Stimulated activated CD8-positive, alpha-beta memory T cell treated with anti-CD3 and anti-CD28 coated beads, Interleukin-15, amount 100 ng/mL, for 48 hours (primary cell): ENCODE measurements at regions not wholly inside any gene's neighbourhood (a gene's known extent, or its start where the extent isn't known, plus 50 kb on each side); places are given as distances from the start of the nearest gene placed in this dataset.

ENCODE experiments used
- DNase-seq, 2 donors: peaks; one replicate each; pipeline ENCODE4 v3.0.0-alpha.2; 2020; ENCODE audit warnings: low read depth in 2 of 2

DNA sequence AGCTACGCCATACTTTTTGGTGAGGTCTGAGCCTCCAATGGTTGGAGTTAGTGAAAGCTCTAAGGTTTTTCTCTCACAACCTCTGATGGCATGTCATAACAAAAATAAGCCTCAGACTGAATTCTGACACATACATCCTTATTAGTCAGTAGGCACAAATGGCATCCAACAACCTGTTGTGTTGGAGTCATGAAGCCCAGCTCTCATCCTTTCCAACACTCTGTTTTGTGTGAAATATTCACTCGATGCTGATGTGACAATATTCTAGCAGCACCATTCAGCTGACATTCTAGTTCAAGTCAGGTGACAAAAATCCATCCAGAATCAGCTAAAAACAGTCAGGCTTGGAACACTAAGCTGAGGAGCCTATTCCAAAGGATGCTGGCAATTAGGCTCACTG is 603.2 kb upstream of the ID2 start:
- no peak for DNase-seq

DNA sequence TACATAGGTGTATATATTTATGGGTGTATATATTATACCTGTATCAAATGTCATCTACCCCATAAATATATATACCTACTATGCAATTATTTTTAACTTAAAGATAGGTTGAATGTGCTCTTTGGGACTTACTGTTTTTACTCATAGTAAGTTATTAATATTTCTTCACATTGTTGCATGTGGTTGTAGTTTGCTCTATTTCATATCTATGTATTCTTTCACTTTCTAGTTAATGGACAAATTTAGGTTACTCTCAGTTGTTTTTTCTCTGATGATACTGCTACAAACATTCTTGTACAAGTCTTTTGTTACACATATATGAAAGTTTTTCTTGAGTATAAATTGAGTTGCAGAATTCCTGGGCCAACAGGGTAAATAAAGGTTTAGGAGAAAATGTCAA is 601.8 kb upstream of the ID2 start:
- DNase-seq: no peak

DNA sequence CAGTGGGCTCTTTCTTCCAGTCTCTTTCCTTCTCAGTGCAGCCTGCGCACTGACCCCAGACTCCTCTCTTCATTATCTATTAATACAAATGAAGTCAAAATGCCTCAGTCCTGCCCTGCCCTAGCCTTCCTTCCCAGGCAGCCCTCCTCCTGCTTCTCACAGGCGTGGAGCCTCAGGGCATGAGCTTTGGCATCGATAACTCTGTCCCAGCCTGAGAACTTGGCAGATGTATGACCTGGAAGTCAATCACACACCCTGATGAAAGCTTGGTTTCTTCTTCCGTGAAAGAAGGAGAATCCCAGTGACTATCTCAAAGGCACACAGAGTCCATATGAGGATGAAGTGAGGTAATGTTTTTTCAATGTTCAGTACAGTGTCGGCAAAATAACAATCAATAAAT is 600.7 kb upstream of the ID2 start:
- DNase-seq: no peak

DNA sequence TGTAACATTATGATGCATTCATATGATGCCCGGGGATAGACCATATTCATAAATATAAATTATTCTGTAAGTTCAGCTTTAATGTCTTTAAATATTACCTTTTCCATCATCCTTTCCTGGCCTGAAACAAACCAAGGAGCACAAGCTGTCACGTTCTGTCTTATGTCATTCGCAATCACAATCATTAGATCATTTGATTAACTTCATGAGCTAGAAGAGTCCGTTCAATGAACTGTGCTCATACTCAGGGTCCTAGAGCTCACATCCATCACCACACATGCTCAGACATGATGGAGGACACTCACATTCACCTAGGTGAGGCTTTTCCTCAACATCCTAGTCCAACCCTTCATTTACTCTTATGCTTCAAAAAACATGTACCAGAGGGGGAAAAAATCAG is 599.0 kb upstream of the ID2 start:
- DNase-seq: no peak

DNA sequence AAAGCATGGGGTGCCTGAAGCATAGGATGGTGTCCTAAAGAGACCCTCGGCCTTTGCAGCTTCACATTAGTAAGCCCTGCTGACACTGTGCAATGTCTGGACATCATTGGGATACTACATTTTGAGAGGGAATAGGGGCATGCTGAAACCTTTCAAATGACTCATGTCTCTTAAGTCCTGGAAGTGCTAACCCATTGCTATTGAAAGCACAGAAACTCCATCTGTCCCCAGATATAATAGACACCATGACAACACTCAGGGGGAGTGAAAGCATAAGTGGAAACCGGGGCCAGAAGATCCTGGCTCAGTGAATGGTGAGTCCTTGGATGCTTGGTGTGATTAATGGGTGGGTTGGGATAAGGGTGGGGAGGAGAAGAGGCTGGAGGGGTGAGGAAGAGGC is 595.5 kb upstream of the ID2 start:
- no peak for DNase-seq

DNA sequence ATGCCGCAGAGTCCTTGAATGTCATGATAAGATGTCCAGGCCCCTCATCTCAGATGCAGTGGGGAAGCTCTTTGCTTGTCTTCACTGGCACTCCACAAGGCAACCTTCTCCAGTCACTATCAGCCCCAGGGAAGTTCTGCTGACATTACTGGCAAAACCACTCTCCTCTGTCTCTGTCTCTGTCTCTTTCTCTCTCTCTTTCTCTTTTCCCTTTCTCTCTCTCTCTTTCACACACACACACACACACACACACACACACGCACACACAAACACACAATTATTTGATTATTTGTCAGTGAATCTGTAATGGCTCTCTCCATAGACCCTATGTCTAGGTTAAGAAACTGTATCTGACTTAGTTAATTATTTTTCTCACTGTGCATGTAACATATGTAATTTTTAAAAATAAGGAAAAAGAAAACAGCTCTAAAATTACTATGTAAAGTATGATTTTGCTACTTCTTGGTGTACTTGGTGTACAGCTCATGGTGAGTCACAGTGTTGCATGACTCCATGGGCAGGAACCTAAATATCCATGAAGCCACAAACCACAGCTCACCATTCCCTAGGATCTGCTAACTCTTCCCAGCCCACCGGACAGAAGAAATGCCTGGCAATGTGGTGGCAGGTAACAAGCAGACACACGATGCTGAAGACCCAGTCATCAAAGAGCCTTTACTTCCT is 594.9 kb upstream of the ID2 start:
- DNase-seq: no peak

DNA sequence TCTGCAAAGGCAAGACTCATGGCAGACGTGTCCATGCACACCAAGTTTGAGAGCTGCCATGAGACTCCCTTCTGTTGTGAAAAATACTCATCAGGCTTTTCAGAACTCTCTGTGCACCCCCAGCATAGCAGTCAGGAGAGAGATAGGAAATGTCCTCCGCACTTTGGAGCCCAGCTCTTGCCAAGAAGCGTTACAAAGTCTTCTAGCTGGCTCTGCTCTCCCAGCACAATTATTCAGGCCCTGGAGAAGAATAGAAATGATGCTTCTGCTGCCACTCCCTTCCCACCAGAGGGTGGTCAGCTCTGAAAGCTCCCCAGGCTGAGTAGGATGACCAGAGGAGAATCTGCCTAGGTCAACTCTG is 594.4 kb upstream of the ID2 start:
- DNase-seq: no peak

DNA sequence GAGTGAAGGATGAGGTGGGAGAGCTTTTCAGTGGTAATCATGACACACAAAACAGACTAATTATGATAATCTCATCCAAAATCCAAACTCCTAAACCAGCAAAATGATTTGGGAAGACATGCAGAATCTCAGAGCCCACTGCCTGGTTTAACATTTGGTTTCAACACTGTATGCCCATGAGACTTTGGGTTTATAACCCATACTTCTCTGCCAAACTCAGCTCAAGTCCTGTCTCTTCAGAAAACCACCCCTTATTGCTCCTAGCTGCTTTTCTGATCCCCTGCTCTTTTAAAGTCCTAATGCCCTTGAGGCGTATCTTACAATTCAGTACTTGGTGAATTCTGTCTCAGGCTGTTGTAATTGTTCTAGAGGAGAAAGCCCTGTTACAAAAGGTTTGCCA is 593.0 kb upstream of the ID2 start:
- DNase-seq: no peak

DNA sequence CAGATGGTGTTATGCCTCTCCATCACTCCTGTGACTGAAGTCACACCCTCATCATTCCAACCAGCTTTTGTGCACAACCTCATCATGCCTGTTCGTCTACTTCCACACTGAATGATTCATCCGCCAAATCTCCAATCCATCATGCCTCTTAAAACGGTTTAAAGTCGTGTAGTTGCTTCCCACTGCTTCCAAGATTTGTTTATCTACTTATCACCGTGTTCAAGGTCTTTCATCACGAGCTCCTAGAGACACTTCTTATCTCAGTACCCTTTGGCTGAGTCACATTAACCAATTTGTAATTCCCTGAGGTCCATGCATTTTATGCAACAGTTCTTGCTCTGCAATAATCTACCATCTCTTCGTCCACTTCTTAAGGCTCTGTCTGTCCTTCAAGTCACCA is 592.3 kb upstream of the ID2 start:
- DNase-seq: no peak

DNA sequence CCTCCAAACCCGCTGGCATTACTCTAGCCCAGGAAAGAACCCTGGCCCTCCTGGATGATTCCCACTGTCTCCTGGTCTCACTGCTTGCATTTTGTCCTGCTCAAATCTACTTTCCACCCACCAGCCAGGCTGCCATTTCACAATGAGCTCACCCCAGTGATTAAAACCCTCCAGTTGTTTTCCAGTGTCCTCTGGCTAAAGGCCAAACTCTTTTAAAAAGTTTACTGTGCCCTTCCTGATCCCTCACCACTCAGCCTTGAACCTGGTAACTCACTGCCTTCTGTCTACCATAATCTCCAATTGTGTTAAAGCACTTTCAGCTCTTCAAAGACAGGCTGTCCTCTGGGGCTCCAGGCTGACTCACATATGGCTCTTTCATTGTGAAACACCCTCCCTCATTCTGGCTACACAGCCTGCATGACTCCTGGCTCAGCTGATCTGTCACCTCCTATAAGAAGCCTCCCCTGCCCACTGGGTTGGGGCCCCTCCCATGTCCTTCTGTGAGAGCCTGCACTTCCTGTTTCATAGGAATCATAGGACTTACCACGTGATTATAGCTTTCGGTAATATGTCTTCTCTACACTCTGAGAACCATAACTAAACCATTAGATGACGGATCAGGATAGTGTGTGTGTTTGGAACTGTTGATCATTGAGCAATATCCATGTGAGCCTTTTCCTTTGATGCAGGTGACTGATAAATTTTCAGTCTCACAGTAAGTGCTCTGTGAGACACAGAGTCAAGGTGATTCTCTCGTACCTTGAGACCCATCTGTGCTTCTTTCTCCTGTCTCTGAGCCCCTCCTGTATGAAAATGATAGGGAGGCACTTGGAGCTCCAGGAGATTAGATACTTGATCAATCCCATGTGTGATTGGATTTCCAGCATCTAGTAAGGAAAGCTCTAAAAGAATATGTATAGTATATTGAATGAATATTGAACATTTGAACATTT is 590.8 kb upstream of the ID2 start:
- DNase-seq: peak; percentile 55 to 69

DNA sequence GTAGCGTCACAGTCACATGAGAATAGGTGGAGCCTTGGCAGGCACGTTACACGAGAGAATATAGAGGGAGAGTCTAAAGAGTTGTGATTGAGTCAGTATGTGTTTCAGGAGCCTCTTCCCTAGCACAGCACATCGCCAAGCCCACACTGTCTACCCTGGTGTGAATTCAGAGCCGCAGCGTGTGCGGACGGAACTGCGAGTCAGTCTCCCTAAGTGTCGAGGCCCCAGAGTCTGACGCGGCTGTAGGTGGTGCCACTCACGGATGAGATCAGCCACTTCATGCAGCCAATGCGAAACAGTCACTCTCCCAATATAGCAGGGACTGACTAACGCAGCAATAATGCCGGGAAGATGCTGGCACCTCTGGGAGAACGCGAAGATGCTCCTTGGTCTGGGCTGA is 587.3 kb upstream of the ID2 start:
- DNase-seq: no peak

DNA sequence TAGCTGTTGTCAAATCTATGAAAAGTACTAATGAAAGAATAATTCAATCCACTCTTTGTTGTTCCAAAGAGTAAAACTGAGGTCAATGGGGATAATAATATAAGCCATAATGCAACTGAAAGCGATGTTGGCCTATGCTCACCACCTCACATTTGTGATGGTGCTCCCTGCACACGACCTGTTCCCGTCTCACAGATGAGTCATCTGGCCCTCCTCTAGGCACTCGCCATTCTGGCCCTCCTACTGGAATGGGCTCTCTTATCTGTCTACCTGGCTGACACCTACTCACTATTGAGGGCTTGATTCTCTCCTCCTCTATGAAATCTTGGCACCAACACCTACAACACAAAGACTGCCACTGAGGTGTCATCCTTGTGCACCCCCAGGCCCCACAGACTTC is 585.9 kb upstream of the ID2 start:
- DNase-seq: no peak

DNA sequence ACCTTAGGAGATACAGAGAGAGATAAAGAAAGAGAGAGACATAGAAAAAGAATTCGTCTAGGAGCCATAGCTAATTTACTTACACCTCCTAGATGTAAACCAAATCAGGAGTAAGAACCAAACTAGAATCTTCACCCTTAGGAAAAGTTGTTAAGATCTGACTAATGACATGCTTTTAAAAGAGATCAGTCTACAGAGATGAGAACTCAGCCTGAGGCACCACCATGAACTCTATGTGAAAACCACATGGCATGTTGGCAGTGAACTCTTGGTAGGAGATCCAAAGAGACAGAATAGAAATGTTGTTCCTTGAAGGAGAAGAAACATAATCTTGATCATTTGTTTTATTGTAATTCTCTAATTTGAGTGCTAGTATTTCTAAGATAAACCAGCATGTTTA is 585.4 kb upstream of the ID2 start:
- no peak for DNase-seq

DNA sequence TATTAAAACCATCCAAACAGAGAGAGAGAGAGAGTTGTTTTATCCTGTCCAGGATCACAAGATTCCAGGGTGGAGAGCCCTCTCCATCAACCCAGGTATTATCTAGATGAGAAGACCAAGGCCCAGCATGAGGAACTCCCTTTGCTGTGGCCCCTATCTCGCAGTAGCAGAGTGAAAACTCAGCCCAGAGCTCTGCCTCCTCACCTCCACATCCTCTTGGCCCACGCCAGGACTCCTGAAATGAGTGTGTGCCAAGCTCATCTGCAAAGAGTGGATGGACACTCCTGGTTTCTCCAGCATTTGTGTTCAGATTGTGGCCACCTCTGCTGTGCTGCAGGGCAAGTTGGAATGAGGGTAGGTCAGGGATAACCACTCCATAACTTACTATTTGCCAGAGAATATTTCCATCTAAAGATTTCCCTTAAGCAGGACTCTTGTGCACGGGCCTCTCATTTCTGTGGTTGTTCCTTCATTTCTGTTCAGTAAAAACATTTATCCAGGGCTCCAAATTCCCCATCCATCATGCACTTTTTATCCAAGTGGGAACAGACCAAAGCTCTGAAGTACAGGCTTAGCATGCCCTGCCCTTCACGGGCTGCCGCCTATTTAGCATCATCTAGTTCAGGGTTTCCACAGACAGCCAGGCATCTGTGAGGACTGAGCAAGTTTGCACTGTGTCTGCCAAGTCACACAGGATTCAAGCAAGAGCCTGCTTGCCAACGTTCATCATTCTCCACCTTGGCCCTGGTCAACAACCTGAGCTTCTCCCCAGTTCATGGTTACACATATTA is 583.2 kb upstream of the ID2 start:
- DNase-seq: no peak

DNA sequence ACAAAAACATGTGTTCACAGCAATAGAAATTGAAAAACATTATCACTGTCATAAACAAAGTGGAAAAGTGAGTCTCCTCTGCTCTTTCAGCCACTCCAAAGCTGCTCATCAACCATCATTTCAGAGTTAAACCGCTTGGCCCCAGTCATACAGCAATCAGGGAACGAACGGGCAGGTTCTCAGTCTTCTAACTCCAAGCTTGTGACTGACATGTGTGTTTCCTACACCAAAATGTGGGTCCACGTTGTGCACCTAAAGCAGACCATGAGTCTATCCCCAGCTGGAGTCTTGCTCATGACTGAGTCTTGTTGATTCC is 582.6 kb upstream of the ID2 start:
- no peak for DNase-seq

DNA sequence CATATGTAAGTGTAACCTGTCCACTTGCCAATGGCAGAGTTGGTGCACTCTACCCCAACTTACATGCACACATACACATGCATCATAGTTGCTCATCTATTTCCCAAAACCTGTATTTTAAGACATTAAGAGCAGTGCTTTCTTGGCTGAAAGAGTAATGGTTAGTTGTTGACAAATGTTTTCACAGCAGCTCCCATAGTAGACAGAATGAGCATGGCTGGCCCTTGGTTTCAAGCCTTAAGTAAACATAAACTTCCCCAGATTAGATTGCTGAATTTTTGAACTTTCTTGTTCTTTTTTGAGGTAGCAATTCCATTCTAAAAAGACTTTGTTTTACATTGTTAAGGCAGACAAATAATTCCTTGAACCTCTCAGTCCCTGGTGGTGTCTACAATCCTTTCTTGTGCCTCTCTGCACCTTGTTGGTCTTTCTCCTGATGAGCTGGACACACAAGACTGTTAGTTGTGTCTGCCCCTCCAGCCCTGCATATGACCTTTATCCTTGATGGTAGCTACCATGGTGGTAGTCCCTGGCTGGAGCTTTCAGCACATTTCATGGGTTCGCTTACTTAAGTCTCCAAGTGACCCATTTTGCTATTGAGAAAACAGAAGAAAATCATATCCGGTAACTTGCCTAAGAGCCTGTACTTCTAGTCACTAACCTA is 580.1 kb upstream of the ID2 start:
- DNase-seq: no peak

DNA sequence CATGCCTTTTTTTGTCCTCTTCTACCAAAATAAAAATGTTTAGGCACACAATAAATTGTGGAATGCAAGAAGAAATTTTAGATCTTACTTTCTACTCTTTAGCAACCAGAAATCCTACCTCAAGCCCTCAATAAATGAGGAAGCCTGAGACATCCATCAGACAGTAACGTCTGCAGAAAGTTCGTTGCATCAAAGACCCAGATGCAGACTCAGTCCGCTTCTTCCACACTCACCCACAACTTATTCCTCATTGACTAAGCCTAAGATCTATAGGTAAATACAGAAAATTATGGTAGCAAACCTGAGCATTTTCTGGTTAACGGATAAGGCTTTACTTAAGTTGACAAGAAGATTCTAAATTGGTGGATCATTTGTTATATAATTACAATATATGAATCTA is 579.4 kb upstream of the ID2 start:
- no peak for DNase-seq

DNA sequence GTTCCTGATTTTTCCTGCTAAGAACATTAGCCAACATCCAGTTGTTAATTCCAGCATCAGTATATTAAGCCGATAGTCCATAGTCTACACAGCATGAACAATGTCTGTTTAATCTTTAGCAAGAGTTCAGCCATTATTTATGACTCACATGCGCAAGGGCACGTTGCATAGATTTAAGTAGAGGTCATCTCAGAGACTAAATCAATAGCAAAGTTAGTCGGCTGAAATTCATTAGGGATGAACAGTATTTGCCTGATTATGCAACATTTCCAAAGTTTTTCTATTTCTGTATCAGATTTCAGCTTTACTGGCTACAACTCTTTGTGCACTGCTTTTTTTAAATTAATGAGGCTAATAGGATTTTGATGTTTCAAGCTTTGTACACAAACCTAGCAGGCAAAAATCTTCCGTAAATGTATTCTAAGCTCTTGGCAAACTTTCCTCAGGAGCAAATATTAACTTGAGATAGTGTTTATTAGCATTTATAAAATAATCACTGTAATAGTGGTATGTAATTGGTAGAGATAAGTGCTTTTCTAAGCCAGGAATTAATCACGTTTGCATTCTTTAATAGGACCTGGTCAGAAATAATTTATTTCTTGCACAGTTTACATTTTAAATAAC is 578.7 kb upstream of the ID2 start:
- no peak for DNase-seq

DNA sequence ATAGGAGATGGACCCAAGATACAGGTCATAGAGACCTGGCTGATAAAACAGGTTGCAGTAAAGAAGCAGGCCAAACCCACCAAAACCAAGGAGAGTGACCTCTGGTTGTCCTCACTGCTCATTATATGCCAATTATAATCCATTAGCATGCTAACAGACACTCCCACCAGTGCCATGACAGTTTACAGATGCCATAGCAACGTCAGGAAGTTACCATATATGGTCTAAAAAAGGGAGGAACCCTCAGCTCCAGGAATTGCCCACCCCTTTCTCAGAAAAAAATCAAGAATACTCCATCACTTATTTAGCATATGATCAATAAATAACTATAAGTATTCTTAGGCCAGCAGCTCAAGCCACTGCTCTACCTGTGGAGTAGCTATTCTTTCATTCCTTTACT is 574.7 kb upstream of the ID2 start:
- no peak for DNase-seq

DNA sequence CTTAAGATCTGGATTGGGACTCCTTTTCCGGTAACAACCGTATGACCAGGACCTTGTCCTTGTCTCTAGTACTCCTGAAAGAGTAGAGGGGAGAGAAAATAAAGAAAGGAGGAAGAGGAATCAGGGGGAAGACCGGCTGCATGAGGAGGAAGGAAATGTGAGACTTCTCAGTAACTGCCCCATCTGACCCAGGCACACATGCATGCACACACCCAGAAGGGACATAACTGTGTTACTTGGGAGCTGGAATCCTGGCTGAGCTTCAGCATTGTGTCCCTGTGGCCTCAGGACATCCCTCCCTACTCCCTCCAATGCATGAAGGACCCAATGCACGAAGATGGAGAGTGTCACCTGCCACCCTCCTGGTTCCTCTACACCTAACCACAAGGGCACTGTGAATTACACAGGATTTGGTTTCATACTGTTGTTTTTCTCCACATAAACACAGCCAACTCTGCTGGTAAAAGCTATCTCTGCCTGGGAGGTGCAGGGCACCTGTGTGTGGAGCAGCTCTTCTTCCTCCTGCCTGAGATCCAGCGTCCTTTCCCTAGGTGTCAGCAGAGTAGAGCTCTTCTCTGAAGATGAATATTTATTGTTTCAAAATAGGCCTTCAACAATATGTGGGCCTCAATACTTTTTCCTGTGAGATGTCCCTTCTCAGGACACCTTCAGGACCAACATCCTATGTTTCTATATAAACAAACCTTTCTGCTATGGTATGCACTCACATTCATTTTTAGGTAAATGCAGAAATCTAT is 574.1 kb upstream of the ID2 start:
- DNase-seq: no peak

DNA sequence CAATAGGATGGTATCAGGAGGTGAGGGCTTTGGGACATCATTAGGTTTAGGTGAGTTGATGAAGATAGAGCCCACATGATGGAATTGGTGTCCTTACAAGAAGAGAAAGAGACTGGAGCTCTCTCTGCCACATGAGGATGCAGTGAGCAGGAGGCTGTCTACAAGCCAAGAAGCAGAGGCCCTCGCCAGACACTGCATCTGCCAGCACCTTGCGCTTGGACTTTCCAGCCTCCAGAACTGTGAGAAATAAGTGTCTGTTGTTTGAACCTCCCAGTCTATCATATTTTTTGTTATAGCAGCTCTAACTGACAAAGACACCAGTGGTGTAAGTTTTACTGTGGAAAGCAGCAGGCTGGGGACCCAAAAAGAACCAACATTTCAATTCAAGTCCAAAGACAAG is 571.1 kb upstream of the ID2 start:
- DNase-seq: no peak
